GM19372 (cell line): ENCODE measurements at regions not wholly inside any gene's neighbourhood (a gene's known extent, or its start where the extent isn't known, plus 50 kb on each side); places are given as distances from the start of the nearest gene placed in this dataset.

ENCODE experiments used
- ATAC-seq: cut with Tn5 transposase; IDR thresholded peaks from one replicate; pipeline ENCODE4 v1.9.1; 2021; ENCODE audit warnings: mild to moderate bottlenecking, low read depth, moderate library complexity; ENCODE audit not compliant: unreplicated experiment

DNA sequence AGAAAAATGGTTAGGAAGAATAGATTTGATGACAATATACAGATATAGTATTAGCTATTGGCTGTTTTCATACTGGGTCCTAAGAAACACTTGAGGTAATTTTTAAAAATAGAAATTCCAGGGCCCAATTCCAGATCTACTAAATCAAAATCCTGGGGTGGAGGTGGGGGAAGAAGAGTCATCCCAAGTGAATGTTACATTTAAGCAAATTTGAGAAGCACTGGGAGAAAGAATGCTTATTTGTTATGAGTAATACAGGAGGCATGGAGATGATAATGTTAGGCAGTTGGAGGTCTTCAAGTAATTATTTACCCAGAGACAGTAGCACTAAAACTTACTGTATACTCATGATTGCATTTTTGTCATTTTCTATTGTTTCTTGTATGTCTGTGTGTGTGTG, 93.0 kb upstream of the DAB2 start:
- ATAC-seq: no peak

DNA sequence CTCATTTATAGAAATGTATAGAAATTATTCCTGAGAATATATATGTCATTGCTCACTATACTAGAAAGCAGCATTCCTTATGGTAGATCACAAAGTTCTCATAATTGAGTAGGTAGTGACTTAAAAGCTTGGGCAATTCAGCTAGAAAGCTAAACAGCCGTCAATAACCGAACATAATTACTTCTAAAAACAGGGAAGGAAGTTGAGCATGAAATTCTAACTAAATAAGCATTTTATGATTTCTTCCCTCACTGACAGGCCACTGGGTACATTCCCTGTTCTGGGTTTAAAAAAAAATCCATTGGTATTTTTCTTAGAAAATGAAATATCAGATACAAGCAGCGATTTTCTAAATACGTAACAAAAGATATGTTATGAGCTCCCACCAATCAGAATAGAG, 91.1 kb upstream of the DAB2 start:
- ATAC-seq: no peak

DNA sequence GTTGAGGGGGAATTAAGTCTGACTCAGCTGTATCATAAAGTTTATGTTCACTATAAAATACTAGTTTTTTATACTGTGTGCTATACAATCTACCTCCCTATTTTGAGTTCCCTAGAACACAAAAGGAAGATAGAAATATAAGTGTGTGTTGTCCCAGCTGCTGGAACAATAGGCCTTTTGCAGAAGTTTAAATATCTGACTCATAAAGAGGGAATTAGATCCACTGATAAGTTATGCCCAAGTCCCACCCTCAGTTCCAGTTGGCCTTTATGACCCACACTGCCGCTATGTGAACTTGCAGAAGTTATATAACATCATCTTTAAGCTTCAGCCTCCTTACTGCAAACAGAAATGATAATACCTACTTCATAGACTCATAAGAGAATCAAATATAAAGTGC, 88.5 kb upstream of the DAB2 start:
- ATAC-seq: no peak

DNA sequence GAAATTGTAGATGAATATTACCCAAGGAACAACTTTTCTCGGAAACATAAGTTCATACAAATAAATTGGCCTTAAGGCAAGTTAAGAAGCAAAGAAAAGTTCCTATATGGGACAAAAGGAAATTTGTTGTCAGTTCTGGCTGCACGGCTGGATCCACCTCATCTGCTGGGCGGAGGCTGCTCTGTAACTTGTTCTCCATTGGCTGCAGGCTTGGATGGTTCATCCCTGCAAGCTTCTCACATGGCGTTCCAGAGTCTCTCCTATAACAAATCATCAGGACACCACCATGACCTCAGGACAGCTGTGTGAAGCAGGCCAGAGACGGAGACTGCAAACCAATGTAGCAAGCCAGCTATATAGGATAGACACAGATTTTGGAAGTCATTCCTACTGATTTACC, 81.4 kb upstream of the DAB2 start:
- ATAC-seq: no peak

DNA sequence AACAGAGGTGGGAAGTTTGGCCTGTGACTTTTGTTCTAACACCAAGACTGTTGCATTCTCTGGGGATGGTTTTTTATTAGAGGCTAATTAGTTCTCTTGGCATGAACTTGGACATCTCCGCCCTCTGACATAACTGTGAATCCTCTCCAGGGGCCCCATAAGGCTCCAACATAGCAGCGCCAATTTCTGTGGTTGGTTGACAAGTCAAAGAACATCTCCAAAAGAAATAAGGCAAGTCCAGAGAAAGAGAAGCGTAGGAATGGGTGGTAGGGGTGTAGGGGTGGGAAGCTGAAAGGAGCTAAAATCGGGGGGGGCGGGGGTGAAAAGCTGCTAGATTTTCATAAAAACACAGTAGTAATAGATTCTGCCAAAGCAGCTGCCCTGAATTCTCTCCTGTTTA, 81.0 kb upstream of the DAB2 start:
- ATAC-seq: no peak

DNA sequence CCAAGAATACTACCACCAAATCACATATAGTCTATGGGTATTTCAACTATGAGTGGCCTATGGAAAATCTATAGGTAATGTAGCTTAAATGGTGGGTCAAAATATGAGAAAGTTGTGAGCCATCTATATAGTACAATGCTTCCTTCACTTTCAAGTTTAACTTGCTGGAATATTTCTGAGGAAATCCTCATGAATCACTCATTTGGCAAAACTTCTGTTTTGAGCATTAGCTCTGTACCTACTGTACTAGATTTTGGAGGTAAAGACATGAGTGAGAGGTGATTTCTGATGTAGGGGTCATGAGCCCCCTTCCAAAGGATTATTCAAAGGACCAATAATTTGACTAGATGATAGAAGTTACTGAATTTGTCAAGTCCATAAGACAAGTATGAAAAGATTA, 80.6 kb upstream of the DAB2 start:
- ATAC-seq: no peak

DNA sequence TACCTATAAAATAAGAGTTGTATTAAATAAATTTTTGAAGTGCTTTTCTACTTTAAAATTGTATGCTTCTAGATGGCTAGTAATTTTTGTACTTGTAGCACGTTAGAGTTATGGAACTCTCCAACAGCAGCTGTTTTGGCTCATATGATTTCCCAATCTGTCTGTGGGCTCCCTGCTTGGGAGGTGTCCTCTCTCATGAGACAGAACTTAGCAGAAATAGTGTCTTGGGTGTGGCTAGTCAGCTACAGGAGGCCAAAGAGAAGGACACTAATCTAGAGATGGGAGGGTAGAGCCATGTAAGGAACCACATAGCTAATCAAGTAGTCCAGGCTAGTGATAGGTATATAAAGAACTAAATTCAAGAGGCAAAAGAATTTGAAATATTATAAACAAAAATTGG, 78.4 kb upstream of the DAB2 start:
- no peak for ATAC-seq

DNA sequence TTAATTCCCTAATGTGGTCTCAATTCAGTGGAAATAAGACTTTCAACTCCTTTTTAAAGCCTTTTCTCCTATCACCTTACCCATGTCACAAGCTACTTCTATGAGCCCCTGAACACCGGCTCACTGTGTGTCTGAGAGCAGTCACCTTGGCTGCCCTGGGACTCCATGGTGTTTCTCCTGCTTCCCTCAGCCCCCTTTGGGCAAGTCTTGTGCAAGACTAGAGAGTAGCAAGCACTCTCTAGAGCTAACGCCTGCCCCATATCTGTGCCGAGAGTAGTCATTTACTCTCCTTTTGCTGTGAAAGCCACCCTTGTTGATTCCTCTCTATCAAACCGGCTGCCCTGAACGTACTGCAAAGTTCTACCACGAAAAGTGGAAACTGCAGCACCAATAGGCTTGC, 77.9 kb upstream of the DAB2 start:
- no peak for ATAC-seq

DNA sequence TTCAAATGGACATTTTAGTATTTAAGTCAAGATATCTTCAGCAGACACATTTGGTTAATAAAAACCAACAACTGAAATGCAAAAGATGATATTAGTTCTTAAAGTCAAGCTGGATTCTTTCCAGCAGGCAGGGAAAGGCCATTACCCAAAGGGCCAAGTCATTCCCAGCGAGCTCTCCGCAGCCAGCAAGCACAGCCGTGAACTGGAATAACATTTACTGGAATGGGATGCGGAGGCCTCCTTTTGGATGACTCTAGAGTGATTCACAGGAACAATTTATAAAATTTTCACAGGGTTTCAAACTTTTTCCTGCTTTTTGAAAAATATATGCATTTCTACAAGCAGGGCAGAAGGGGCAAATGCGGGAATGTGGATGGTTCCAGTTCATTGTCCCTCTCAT, 76.6 kb upstream of the DAB2 start:
- ATAC-seq: no peak

DNA sequence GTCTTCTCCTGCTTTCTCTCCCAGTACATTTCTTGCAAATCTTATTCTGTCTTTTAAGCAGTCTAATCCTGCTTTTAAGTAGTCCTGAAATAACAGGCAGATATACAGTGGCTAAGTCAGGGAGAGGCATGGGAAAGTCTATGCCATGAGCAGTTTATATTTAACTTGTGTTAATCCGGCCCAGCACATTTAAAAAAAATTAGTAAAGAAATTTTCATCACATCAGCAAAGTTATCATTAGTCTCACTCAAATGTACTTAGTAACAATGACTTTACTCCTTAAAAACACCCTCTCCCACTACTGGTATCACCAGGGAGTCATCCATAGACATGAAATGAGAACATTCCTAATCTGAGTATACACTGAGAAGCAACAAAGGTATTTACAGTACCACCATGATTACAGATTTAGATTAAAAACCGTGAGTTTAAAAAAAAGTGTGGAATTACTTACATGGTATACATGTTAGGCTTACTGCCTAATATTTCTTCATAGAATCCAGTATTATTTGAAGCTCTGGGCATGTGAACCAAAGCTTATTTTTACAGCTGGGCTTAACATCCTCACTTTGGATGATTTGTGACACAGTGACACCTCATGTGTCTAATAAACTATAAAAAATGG, 75.9 kb upstream of the DAB2 start:
- no peak for ATAC-seq

DNA sequence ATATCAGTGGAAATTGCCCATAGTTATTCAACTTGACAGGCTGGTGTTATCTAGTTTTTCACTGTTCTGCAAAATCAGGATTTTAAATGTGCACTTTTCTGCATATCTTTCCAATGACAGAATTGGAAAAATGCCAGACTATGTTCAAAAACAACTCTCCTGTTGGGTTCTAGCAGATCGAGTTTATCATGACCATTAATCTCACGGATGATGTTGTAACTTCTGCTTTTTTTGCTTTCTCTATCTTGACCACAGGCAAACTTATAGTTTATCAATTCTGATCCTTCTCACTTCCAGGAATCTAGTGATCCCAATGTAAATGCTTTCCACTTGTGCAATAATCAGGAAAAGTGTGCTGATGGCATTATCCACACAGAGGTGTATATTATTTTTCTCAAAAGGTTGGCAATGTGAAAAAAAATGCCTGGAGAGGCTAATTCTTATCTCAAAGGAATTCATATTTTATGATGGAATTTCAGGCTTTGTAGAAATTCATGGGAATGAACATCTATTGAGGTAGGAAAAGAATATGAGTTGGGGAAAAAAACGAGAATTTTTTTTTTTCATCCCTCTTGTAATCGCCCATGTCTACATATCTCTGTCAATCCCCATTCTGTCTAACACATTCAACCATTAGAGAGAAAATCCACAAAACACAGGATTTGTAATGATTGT, 73.6 kb upstream of the DAB2 start:
- no peak for ATAC-seq

DNA sequence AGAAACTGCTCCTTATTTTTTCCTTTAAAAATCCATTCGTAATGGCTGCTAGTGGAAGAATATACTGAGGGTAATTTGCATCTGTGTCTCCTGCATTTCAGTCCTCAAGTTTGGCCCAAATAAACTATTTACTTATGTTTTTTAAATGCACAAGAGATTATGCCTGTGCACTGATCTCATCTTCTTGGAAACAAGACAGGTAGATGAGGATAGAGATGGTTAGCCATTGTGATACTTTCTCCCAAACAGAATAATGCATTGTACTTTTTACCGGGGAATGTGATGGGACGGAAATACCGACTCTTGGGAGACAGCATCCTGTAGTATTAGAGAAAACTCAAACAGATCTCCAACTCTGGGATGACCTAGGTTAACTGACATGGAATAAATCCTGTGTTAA, 72.5 kb upstream of the DAB2 start:
- no peak for ATAC-seq

DNA sequence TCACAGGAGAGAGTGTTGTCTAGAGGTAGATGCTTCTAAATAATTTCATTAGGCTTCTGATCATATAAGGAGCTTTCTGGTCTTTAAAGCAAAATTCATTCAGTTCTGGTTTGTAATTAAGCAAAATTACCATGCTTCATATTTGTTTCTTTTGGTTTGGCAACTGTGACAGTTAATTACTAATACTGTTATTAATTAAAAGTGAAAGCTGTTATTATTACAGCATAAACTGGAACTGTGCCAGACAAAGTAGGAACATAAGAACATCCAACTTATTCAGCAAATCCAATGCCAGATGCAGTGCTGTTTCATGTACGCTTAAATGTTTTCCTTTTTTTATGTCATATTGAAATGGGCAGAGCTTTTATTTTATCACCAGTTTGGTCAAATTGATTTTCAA, 70.4 kb upstream of the DAB2 start:
- no peak for ATAC-seq

DNA sequence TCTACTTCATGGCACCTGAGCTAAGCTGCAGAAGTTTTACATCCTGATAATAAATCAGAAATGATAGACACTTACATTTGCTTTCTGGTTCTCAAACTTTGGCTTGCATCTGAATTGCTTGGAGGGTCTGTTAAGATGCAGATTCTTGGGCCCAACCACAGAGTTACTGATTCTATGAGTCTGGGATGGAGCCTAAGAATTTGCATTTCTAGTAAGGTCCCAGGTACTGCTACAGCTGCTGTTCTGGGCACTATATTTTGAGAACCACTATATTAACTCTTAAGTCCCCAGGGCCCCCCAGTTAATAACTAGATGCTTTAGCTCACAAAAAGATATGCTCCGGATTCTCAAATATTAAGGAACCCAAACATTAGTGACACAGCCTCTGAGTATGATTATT, 69.8 kb upstream of the DAB2 start:
- no peak for ATAC-seq

DNA sequence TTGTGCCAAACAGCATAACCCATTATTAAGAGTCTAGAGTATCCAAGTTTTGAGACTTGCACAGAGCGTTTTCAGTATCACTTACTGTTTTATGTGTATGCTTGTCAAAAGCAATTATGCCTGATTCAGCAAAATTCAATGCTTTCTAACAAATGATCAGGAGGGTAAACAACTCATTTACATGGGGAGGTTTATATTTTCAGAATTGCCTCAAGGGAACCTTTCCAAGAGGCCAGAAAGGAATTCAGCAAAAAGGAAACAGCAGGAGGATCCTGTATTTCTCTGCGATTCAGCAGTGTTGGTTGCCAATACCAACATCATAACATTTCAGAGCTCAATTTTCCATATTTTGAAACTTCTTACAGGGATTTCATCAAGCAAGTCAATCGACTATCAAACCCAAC, 69.3 kb upstream of the DAB2 start:
- ATAC-seq: no peak

DNA sequence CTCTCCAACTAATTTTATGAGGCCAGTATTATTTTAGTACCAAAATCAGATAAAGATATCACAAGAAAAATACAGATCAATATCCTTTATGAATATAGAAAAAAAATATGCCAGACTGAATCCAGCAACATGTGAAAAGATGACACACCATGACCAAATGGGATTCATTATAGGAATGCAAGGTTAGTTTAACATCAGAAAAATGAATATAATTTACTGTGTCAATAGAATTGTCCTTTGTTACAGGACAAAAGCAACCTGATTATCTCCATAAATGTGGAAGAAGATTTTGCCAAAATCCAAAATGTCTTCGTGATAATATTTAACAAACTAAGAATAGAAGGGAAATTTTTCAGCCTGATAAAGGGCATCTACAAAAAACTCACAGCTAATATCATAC, 66.4 kb upstream of the DAB2 start:
- ATAC-seq: no peak

DNA sequence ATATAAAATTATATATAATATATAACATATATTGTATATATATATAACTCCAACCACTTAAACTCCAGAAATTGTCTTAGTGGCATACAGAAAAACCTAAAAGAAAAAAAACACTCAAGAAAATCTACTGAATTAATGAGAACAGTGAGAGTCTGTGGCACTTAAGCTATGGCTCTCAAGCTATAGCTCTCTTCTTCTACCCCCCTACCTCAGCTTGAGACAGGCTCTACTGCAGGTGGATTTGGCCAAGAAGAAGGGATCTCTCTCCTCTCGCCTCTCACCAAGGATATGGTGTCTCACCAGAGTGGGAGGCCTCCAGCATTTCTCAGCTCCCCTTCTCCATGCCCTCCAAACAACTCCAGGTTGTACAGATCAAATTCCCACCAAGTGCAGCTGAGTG, 64.5 kb upstream of the DAB2 start:
- ATAC-seq: no peak

DNA sequence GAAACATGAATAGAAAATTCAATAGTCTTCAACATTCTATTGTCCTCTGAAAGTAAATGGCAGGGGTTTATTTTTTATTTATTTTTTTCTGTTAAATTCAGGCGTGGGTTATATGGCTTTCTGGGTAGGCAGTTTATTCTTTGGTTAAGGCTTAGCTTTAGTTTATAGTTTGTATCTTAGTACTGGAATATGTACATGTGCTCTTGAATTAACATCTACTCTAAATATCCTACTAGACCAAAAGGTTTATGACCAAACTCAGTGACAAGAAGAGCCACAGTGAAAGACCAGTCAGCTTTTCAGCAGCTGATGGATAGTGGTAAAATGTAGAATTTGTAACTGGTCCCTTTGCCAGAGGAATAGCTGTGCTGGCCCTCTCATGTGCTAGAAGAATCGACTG, 62.0 kb upstream of the DAB2 start:
- ATAC-seq: no peak

DNA sequence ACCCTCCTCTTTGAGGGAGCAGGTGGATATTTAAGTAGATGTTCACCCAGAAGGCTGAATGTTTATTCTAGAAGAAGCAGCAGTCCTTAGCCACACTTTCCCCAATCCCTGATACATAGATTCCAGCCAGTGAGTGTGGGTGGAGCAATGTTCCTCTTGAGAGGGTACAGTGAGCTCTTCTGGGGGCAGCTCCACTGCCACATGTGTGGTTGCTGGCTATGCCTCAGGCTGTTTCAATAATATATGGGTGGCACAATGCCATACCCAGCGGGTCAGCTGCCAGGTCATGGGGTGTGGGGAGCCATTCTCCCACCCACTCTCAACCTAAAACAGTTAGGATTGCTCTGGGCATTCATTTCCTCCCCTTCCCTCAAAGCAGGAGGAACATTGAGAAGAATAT, 61.6 kb upstream of the DAB2 start:
- ATAC-seq: no peak

DNA sequence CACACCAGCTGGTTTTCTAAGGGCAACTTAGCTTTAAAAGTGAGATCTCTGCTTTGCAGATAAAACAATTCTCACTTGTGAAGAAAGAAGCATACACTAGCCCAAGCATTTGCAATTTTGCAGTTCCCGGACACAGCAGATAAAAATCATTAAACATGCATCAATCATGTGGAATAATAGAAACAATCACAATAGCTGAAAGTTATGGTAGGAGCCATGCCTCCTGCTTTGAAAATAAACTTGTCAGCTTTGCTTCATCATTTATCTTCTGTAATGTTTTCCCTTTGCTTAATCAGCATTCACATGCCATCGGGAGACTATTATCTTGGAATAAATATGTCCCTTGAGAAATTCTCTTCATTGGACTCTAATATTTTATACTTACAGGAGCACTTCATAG, 60.3 kb upstream of the DAB2 start:
- ATAC-seq: no peak

DNA sequence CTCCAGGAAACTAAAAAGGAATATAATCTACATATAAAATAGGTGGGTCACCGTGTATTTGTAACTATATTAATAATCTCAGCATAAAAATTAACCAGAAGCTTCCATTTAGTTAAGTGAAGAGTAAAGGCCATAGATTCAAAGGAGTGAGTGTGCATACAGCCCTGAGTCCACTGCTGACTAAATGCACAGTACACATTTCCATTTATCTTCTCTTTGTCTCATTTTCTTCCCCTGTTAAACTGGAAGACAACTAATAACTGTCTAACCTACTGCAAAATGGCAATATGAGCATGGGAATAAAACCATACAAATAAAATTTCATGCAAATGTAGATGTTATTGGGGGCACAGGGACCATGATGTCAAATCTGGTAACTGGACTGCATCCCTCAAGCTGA, 59.9 kb upstream of the DAB2 start:
- ATAC-seq: no peak

DNA sequence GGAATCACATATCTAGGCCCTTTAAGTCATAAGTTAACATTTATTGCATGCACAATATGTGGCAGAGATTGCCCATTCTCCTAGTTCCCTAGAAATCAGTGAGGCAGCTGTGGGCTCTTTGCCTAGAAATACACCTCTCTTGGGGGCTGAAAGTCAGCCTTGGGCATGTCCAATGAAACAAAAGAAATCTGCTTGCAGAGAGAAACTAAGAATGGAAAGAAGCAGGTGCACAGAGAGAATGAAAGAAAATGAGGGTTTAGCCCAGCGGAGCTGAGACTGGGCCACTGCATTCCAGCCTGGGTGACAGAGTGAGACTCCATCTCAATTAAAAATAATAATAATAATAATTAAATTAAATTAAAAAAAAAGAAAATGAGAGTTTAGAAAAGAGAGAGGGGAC, 57.3 kb upstream of the DAB2 start:
- ATAC-seq: no peak

DNA sequence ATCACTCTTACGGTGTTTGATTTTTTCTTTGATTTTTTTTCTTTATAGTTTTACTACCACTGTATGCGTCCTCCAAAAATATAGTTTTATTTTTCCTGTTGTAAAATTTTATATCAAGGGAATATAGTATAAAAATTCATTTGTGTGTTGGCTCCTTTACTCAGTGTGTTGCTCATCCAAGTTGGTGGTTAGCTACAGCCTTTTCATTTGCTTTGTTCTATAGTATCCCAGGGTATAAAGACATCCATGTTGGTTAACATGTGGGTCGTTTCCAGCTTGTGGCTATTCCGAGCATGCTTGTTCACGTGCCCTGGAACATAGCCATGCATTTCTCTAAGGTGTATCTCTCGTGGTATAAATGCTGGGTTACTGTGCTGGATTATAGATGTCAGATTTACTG, 54.8 kb upstream of the DAB2 start:
- ATAC-seq: no peak
